ENCODE measurements at regions not wholly inside any gene's neighbourhood (a gene's known extent, or its start where the extent isn't known, plus 50 kb on each side); places are given as distances from the start of the nearest gene placed in this dataset.
"Not testable (repeated sequence)": the region's sequence is repeated elsewhere in the genome, so short reads cannot be mapped to it uniquely, and the experiment has no call there.

DNA sequence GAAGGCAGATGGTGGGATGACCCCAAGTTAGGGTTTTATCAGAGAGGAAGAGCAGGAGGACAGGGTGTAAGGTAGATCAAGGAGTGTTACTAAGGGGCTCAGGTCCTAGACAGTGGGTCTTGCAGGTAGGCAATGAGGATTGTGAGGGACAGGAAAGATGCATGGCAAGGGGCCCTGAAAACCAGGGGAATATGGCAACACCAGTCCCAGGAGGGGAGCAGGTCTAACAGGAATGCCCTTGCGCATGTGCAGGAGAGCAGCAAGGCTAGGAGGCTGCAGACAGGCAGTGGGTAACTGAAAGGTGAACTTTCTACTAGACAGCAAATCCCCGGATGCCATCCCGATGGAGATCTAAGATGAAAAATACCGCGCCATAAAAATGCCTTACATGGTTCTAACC lies 211.3 kb downstream of the ALG10 start:
- no peak overlapping the region for H3K4me3 ChIP-seq
- WGBS, 2 donors = 85 to 89% methylated on average over 5 of the region's 5 CpGs
- no peak overlapping the region for H3K27ac ChIP-seq
- H3K27me3 ChIP-seq = no peaks in the 10 kb centered on the region
- H3K36me3 ChIP-seq (ENCODE audit: low read depth, missing control alignments) = no peaks in the 10 kb centered on the region
- TF ChIP-seq, protein P1, sequence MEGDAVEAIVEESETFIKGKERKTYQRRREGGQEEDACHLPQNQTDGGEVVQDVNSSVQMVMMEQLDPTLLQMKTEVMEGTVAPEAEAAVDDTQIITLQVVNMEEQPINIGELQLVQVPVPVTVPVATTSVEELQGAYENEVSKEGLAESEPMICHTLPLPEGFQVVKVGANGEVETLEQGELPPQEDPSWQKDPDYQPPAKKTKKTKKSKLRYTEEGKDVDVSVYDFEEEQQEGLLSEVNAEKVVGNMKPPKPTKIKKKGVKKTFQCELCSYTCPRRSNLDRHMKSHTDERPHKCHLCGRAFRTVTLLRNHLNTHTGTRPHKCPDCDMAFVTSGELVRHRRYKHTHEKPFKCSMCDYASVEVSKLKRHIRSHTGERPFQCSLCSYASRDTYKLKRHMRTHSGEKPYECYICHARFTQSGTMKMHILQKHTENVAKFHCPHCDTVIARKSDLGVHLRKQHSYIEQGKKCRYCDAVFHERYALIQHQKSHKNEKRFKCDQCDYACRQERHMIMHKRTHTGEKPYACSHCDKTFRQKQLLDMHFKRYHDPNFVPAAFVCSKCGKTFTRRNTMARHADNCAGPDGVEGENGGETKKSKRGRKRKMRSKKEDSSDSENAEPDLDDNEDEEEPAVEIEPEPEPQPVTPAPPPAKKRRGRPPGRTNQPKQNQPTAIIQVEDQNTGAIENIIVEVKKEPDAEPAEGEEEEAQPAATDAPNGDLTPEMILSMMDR (IDR thresholded peaks at IDR 0.05) = no peak
- TF ChIP-seq POLR2A (IDR thresholded peaks at IDR 0.05) = no peak
- DNase-seq = no peak
- no peaks in the 10 kb centered on the region for H3K9me3 ChIP-seq
- no peaks in the 10 kb centered on the region for H3K4me1 ChIP-seq
- intact Hi-C loops (cut with DNase I; ENCODE audit: low total_unique reads) = no loop called here

DNA sequence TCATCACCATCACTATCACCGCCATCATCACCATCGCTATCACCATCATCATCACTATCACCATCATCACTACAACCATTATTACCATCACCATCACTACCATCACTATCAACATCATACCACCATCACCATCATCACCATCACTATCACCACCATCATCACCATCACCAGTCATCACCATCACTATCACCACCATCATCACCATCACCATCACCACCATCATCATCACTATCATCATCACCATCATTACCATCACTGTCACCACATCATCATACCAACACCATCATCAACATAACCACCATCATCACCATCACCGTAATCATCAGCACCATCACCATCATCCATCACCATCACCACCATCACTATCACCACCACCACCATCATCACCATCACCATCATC lies 213.8 kb downstream of the ALG10 start:
- 90 to 93% methylated on average over 3 of the region's 3 CpGs for WGBS, 2 donors
- DNase-seq = no peak

DNA sequence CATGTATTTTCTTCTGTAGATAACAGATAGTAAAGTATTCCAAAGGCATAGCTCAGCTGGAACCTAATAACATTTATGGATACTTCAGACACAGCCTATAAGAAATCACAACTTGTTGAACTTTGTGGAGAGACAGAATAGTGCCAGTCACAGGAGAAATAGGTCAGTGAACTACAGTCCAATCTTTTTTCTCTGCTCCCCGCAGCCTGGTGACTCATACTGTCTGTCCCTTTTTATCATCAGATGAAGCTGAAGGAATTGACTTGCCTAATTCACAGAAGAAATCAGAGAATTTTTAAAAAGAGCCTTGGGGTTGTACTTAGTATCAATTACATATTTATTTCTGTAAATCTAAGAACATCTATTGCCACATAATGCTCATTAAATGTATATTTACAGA lies 222.3 kb downstream of the ALG10 start:
- WGBS, 2 donors = 62 to 73% methylated on average over 1 of the region's 1 CpG

More for the DNA sequence above, 213.8 kb downstream of the ALG10 start:
- Histone ChIP-seq H3K4me3 (no peak overlapping the region), H3K9me3 (no peaks in the 10 kb centered on the region), H3K36me3 (ENCODE audit: low read depth, missing control alignments) (no peaks in the 10 kb centered on the region), H3K27ac (no peak overlapping the region), H3K4me1 (no peaks in the 10 kb centered on the region), H3K27me3 (no peaks in the 10 kb centered on the region)
- intact Hi-C loops (cut with DNase I; ENCODE audit: low total_unique reads) = no loop called here
- TF ChIP-seq POLR2A (IDR thresholded peaks at IDR 0.05) = no peak
- TF ChIP-seq, protein P1 (IDR thresholded peaks at IDR 0.05) = no peak

DNA sequence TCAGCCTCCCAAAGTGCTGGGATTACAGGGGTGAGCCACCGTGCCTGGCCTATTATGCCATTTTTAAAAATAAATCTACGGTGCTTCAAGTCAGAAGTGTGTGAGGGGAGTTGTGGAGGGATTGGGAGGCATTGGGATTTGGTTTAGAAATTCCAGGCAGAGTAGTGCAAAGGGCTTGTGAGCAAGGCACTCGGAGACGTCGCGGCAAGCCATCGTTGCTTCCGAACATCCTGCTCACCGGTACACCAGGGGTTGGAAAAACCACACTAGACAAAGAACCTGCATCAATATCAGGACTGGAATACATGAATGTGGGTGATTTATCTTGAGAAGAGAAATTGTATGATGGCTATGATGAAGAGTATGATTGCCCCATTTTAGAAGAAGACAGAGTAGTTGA lies 227.0 kb downstream of the ALG10 start:
- H3K9me3 ChIP-seq = no peaks in the 10 kb centered on the region
- H3K36me3 ChIP-seq (ENCODE audit: low read depth, missing control alignments) = no peaks in the 10 kb centered on the region
- no peak for DNase-seq
- no peak overlapping the region for H3K27ac ChIP-seq
- WGBS, 2 donors = 69 to 81% methylated on average over 9 of the region's 9 CpGs
- no peaks in the 10 kb centered on the region for H3K4me1 ChIP-seq
- intact Hi-C loops (cut with DNase I; ENCODE audit: low total_unique reads) = no loop called here
- H3K4me3 ChIP-seq = no peak overlapping the region
- TF ChIP-seq, protein P1 (IDR thresholded peaks at IDR 0.05) = no peak
- no peak for TF ChIP-seq POLR2A (IDR thresholded peaks at IDR 0.05)
- H3K27me3 ChIP-seq = no peaks in the 10 kb centered on the region

More for the DNA sequence above, 222.3 kb downstream of the ALG10 start:
- Histone ChIP-seq H3K4me1 (no peaks in the 10 kb centered on the region), H3K36me3 (ENCODE audit: low read depth, missing control alignments) (no peaks in the 10 kb centered on the region), H3K9me3 (no peaks in the 10 kb centered on the region), H3K27ac (no peak overlapping the region), H3K27me3 (no peaks in the 10 kb centered on the region), H3K4me3 (no peak overlapping the region)
- intact Hi-C loops (cut with DNase I; ENCODE audit: low total_unique reads) = no loop called here
- TF ChIP-seq, protein P1 (IDR thresholded peaks at IDR 0.05) = no peak
- TF ChIP-seq POLR2A (IDR thresholded peaks at IDR 0.05) = no peak
- DNase-seq = no peak

DNA sequence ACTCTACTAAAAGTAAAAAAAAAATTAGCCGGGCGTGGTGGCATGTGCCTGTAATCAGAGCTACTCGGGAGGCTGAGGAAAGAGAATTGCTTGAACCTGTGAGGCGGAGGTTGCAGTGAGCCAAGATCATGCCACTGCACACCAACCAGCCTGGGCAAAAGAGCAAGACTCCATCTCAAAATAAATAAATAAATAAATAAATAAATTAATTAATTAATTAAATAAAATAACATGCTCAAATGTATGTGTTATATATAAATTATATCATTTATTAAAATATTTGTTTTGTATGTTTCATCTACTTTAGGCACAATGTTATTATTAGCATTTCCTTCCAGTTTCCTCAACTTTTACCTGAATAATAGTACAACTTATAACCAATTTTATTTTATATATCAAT lies 229.6 kb downstream of the ALG10 start:
- intact Hi-C loops (cut with DNase I; ENCODE audit: low total_unique reads); H3K4me1 ChIP-seq; H3K9me3 ChIP-seq; H3K36me3 ChIP-seq (ENCODE audit: low read depth, missing control alignments); H3K27me3 ChIP-seq; DNase-seq; H3K27ac ChIP-seq; H3K4me3 ChIP-seq: not testable (repeated sequence)
- WGBS, 2 donors = 87% methylated on average over 4 of the region's 4 CpGs

Measured in testis (tissue), 2 donors.